H1 (cell line): ENCODE measurements at regions not wholly inside any gene's neighbourhood (a gene's known extent, or its start where the extent isn't known, plus 50 kb on each side); places are given as distances from the start of the nearest gene placed in this dataset.

ENCODE experiments used
- CTCF ChIA-PET: fragments of 300-600 bp; sonication (Branson Sonifier 250); formaldehyde crosslinking; loops from one replicate; lab custom pipeline; 2021; ENCODE audit not compliant: partially characterized antibody; lab: Charles Lee
- POLR2A ChIA-PET: fragments of 300-600 bp; sonication (Branson Sonifier 250); formaldehyde crosslinking; loops from one replicate; lab custom pipeline; 2021; ENCODE audit warnings: inconsistent platforms; ENCODE audit not compliant: partially characterized antibody; lab: Charles Lee
- DNase-seq, 2 experiments: peaks; one replicate each; pipeline versions ENCODE4 v3.0.0 to v3.0.0-alpha.2; 2010 to 2022; ENCODE audit warnings: low spot score in 2 of 2, low read depth in 1 of 2, mixed read lengths in 1 of 2
- FAIRE-seq: peaks from 2 replicates; lab custom pipeline; 2011; peaks lifted over from hg19 to GRCh38; lab: Jason Lieb, UNC
- H2AFZ ChIP-seq: 2 replicates; pipeline ENCODE4 v1.8.1; 2012; ENCODE audit warnings: low read length, inconsistent platforms
- H2AK5ac ChIP-seq: 2 replicates; pipeline ENCODE4 v1.6.1; 2013; ENCODE audit warnings: low read depth, low read length
- H2BK120ac ChIP-seq: replicated peaks from 2 replicates; pipeline ENCODE3; 2013; ENCODE audit warnings: low read depth, low read length, inconsistent platforms
- H2BK12ac ChIP-seq: 2 replicates; pipeline ENCODE4 v1.6.1; 2013; ENCODE audit warnings: low read depth, low read length
- H2BK15ac ChIP-seq: 2 replicates; pipeline ENCODE4 v1.6.1; 2013; ENCODE audit warnings: low read length
- H2BK20ac ChIP-seq: 2 replicates; pipeline ENCODE4 v1.6.1; 2013; ENCODE audit warnings: low read length
- H2BK5ac ChIP-seq: 2 replicates; pipeline ENCODE4 v1.6.1; 2013; ENCODE audit warnings: low read depth, low read length
- H3K14ac ChIP-seq: 2 replicates; pipeline ENCODE4 v1.6.1; 2013; ENCODE audit warnings: inconsistent platforms; ENCODE audit not compliant: insufficient read length
- H3K18ac ChIP-seq: 2 replicates; pipeline ENCODE4 v1.6.1; 2013; ENCODE audit warnings: low read length; ENCODE audit errors: extremely low read depth
- H3K23ac ChIP-seq: 2 replicates; pipeline ENCODE4 v1.6.1; 2013; ENCODE audit warnings: inconsistent platforms; ENCODE audit not compliant: insufficient read length
- H3K23me2 ChIP-seq: 2 replicates; pipeline ENCODE4 v1.6.1; 2013; ENCODE audit warnings: low read depth, low read length
- H3K27ac ChIP-seq: 2 replicates; pipeline ENCODE4 v1.6.1; 2011; ENCODE audit warnings: low read depth, low read length, inconsistent platforms
- H3K27me3 ChIP-seq, 4 experiments: replicated peaks in 1 of 4; 1 replicate in 1 of 4; 2 replicates in 3 of 4; pipeline versions ENCODE4 v1.6.1 to v1.8.1; 2011 to 2013; ENCODE audit warnings: low read length in 3 of 4, mild to moderate bottlenecking in 3 of 4, inconsistent platforms in 2 of 4, mixed read lengths in 2 of 4, moderate library complexity in 1 of 4; ENCODE audit not compliant: control insufficient read depth in 3 of 4, insufficient read depth in 3 of 4; ENCODE audit errors: extremely low read depth in 1 of 4
- H3K36me3 ChIP-seq, 4 experiments: 2 replicates each; pipeline versions ENCODE4 v1.6.1 to v1.8.1; 2011 to 2013; ENCODE audit warnings: mild to moderate bottlenecking in 4 of 4, low read length in 3 of 4, moderate library complexity in 2 of 4, control low read depth in 1 of 4, inconsistent platforms in 1 of 4; ENCODE audit not compliant: insufficient read depth in 4 of 4, control insufficient read depth in 2 of 4
- H3K4ac ChIP-seq: replicated peaks from 2 replicates; pipeline ENCODE3; 2013; ENCODE audit warnings: low read length, low read depth, mixed read lengths, inconsistent platforms; ENCODE audit not compliant: insufficient read length
- H3K4me1 ChIP-seq, 4 experiments: replicated peaks in 1 of 4; 1 replicate in 1 of 4; 2 replicates in 3 of 4; pipeline versions ENCODE4 v1.6.1 to v1.8.1; 2011 to 2013; ENCODE audit warnings: low read length in 3 of 4, inconsistent platforms in 2 of 4, mixed read lengths in 1 of 4; ENCODE audit not compliant: insufficient read depth in 4 of 4, control insufficient read depth in 3 of 4
- H3K4me2 ChIP-seq, 2 experiments: 2 replicates each; pipeline versions ENCODE4 v1.6.1 to v1.8.1; 2011 to 2013; ENCODE audit warnings: low read depth in 2 of 2, low read length in 2 of 2, control low read depth in 1 of 2, inconsistent platforms in 1 of 2, mild to moderate bottlenecking in 1 of 2; ENCODE audit not compliant: insufficient read depth in 1 of 2
- H3K4me3 ChIP-seq, 4 experiments: fragments of 200-600, 300-600 bp in 1 of 4; sonication (generic), shearing (Covaris generic), sonication (Bioruptor Twin) in 1 of 4; 2 replicates each; pipeline versions ENCODE4 v1.5.1 to v1.8.1; 2011 to 2016; ENCODE audit warnings: low read length in 4 of 4, low read depth in 3 of 4, control low read depth in 2 of 4, inconsistent platforms in 2 of 4, mild to moderate bottlenecking in 2 of 4, mixed read lengths in 1 of 4, moderate library complexity in 1 of 4; ENCODE audit not compliant: insufficient read depth in 2 of 4; ENCODE audit errors: extremely low read depth in 1 of 4
- H3K56ac ChIP-seq: replicated peaks from 2 replicates; pipeline ENCODE3; 2013; ENCODE audit warnings: low read depth, mild to moderate bottlenecking, mixed read lengths, low read length, inconsistent platforms; ENCODE audit not compliant: insufficient read length
- H3K79me1 ChIP-seq: 2 replicates; pipeline ENCODE4 v1.6.1; 2013; ENCODE audit warnings: low read depth, low read length, control low read depth
- H3K79me2 ChIP-seq, 2 experiments: 2 replicates each; pipeline versions ENCODE4 v1.6.1 to v1.8.1; 2012 to 2013; ENCODE audit warnings: low read length in 2 of 2, mild to moderate bottlenecking in 2 of 2, inconsistent platforms in 1 of 2; ENCODE audit not compliant: insufficient read depth in 2 of 2, control insufficient read depth in 1 of 2
- H3K9ac ChIP-seq, 4 experiments: replicated peaks in 1 of 4; 1 replicate in 1 of 4; 2 replicates in 3 of 4; pipeline versions ENCODE4 v1.6.1 to v1.8.1; 2011 to 2013; ENCODE audit warnings: low read depth in 3 of 4, low read length in 3 of 4, control low read depth in 2 of 4, mild to moderate bottlenecking in 2 of 4, moderate library complexity in 2 of 4, inconsistent platforms in 1 of 4; ENCODE audit errors: extremely low read depth in 1 of 4
- H3K9me3 ChIP-seq, 2 experiments: 2 replicates each; pipeline versions ENCODE4 v1.6.1 to v1.8.1; 2012 to 2013; ENCODE audit warnings: mild to moderate bottlenecking in 2 of 2, moderate library complexity in 2 of 2, control low read depth in 1 of 2, inconsistent platforms in 1 of 2, low read depth in 1 of 2, low read length in 1 of 2, mixed read lengths in 1 of 2; ENCODE audit not compliant: insufficient read depth in 2 of 2
- H4K20me1 ChIP-seq, 2 experiments: replicated peaks in 1 of 2; 2 replicates each; pipeline versions ENCODE3 to v1.8.1; 2011 to 2013; ENCODE audit warnings: inconsistent platforms in 2 of 2, low read length in 2 of 2, mild to moderate bottlenecking in 1 of 2; ENCODE audit not compliant: insufficient read depth in 2 of 2, control insufficient read depth in 1 of 2
- H4K5ac ChIP-seq: 2 replicates; pipeline ENCODE4 v1.6.1; 2013; ENCODE audit warnings: low read length, low read depth, mixed read lengths, inconsistent platforms; ENCODE audit not compliant: insufficient read length
- H4K8ac ChIP-seq: 2 replicates; pipeline ENCODE4 v1.8.0; 2013; ENCODE audit warnings: mild to moderate bottlenecking, moderate library complexity, low read length, inconsistent platforms; ENCODE audit not compliant: insufficient read depth; ENCODE audit errors: extremely low read depth
- H4K91ac ChIP-seq: replicated peaks from 2 replicates; pipeline ENCODE3; 2013; ENCODE audit warnings: low read length, mixed read lengths, inconsistent platforms; ENCODE audit not compliant: insufficient read length
- BRCA1 ChIP-seq: IDR thresholded peaks from 2 replicates; pipeline ENCODE4 v1.6.1; 2012; ENCODE audit warnings: low read depth, low read length, improper control_type of control experiment
- CHD1 ChIP-seq: IDR thresholded peaks from 2 replicates; pipeline ENCODE4 v1.6.1; 2012; ENCODE audit warnings: low read depth, low read length, improper control_type of control experiment
- GABPA ChIP-seq: IDR thresholded peaks from 2 replicates; pipeline ENCODE4 v1.6.1; 2011; ENCODE audit warnings: mild to moderate bottlenecking, low read length, moderate library complexity, borderline replicate concordance; ENCODE audit not compliant: insufficient read depth
- NRF1 ChIP-seq: IDR thresholded peaks from 2 replicates; pipeline ENCODE4 v1.6.1; 2011; ENCODE audit warnings: mild to moderate bottlenecking, low read depth, low read length, improper control_type of control experiment
- POU5F1 ChIP-seq: IDR thresholded peaks from 2 replicates; pipeline ENCODE4 v1.6.1; 2011; ENCODE audit warnings: low read depth, mild to moderate bottlenecking, low read length, moderate library complexity
- RAD21 ChIP-seq, 2 experiments: IDR thresholded peaks in 1 of 2; conservative IDR thresholded peaks in 1 of 2; 2 replicates each; pipeline ENCODE4 v1.6.1; 2011; ENCODE audit warnings: low read depth in 2 of 2, low read length in 2 of 2, improper control_type of control experiment in 1 of 2, inconsistent platforms in 1 of 2, mild to moderate bottlenecking in 1 of 2, moderate library complexity in 1 of 2
- RNF2 ChIP-seq: fragments of 200-900, 300-1000 bp; sonication (generic); IDR thresholded peaks from 2 replicates; pipeline ENCODE4 v1.7.1; 2016; ENCODE audit warnings: borderline replicate concordance, low read depth, mild to moderate bottlenecking, antibody characterized with exemption, low read length; ENCODE audit not compliant: poor library complexity, severe bottlenecking; ENCODE audit errors: missing control alignments
- SAP30 ChIP-seq: fragments of 300-600 bp; sonication (generic); IDR thresholded peaks from 2 replicates; pipeline ENCODE4 v1.7.1; 2012; ENCODE audit warnings: low read length, moderate library complexity, mild to moderate bottlenecking, inconsistent platforms; ENCODE audit not compliant: insufficient read depth, insufficient replicate concordance
- WGBS, 2 experiments: shearing (Covaris generic) in 1 of 2; methylation state at CpG; one replicate each; pipeline versions ENCODE4 v1.1.6 to v1.1.7; 2013 to 2015; ENCODE audit warnings: low lambda C conversion rate in 2 of 2, mixed read lengths in 2 of 2, inconsistent platforms in 1 of 2, low coverage in 1 of 2, missing lambda C conversion rate in 1 of 2; ENCODE audit not compliant: insufficient replicate concordance in 2 of 2, insufficient coverage in 1 of 2, insufficient read length in 1 of 2; ENCODE audit errors: extremely low coverage in 1 of 2, missing lambda C conversion rate in 1 of 2; 5-methylcytosine and 5-hydroxymethylcytosine counted together
- TF ChIP-seq, protein P1 (sequence below): IDR thresholded peaks from 2 replicates; pipeline ENCODE4 v1.6.1; 2012; ENCODE audit warnings: inconsistent platforms
- TF ChIP-seq, protein P2 (sequence below): IDR thresholded peaks from 2 replicates; pipeline ENCODE4 v1.6.1; 2011; ENCODE audit warnings: low read depth, mild to moderate bottlenecking, low read length; ENCODE audit not compliant: insufficient read depth
- TF ChIP-seq, protein P3 (sequence below): IDR thresholded peaks from 2 replicates; pipeline ENCODE4 v1.6.1; 2012; ENCODE audit warnings: inconsistent platforms

DNA sequence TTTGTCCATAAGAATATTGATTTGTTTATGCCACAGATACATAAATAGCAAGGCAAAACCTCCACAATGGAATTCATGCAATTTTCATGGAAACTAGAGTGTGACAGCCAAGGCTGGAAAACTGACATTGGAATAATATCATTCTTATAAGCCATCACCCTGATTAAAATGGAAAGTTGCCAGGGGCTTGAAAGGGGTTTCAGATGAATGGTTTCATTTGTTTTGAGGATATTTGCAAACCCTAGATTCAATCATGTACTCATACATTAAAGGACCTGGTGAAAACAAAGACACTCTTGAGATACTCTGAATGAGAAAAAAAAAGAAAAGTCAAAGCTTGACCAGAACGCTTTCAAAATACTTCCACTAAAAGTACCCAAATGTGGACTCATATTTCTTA is 205.7 kb downstream of the DIO2 start:
- H3K9ac ChIP-seq: no peak overlapping the region

More for the DNA sequence above, 205.7 kb downstream of the DIO2 start:
- CTCF ChIA-PET: no interaction called here
- DNase-seq: no peak
- H3K4me2 ChIP-seq: no peak overlapping the region
- no peaks in the 10 kb centered on the region for H3K36me3 ChIP-seq
- no peak overlapping the region for H2BK15ac ChIP-seq
- H4K20me1 ChIP-seq: no peaks in the 10 kb centered on the region
- no peak for FAIRE-seq
- H3K18ac ChIP-seq: no peak overlapping the region
- H4K8ac ChIP-seq: no peak overlapping the region
- H3K4me3 ChIP-seq: no peak overlapping the region
- H2BK5ac ChIP-seq: no peak overlapping the region
- no peak overlapping the region for H3K27ac ChIP-seq
- H3K23me2 ChIP-seq: no peaks in the 10 kb centered on the region
- H3K27me3 ChIP-seq: no peaks in the 10 kb centered on the region
- H3K9me3 ChIP-seq: no peaks in the 10 kb centered on the region
- no peak overlapping the region for H2BK120ac ChIP-seq
- no peaks in the 10 kb centered on the region for H3K79me1 ChIP-seq
- H3K23ac ChIP-seq: no peak overlapping the region
- POLR2A ChIA-PET: no interaction called here
- no peak overlapping the region for H2AFZ ChIP-seq
- H3K4me1 ChIP-seq: no peaks in the 10 kb centered on the region
- no peak overlapping the region for H4K5ac ChIP-seq
- WGBS, 2 experiments: 47% methylated on average over 1 of the region's 1 CpG; no CpG with 5 or more reads in 1 of the 2 experiments
- no peak overlapping the region for H3K4ac ChIP-seq
- no peak overlapping the region for H2AK5ac ChIP-seq
- no peak overlapping the region for H3K14ac ChIP-seq
- H3K56ac ChIP-seq: no peak overlapping the region
- no peak for TF ChIP-seq SAP30
- TF ChIP-seq CHD1: no peak
- no peak for TF ChIP-seq GABPA
- TF ChIP-seq, protein P1, sequence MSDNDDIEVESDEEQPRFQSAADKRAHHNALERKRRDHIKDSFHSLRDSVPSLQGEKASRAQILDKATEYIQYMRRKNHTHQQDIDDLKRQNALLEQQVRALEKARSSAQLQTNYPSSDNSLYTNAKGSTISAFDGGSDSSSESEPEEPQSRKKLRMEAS: no peak
- no peak for TF ChIP-seq RAD21 (IDR thresholded peaks at IDR 0.05 in 1 of 2, conservative IDR thresholded peaks at IDR 0.05 in 1 of 2; ENCODE audit: low read depth in 2 of 2, low read length in 2 of 2)
- TF ChIP-seq POU5F1: no peak
- TF ChIP-seq, protein P2, sequence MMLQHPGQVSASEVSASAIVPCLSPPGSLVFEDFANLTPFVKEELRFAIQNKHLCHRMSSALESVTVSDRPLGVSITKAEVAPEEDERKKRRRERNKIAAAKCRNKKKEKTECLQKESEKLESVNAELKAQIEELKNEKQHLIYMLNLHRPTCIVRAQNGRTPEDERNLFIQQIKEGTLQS: no peak
- TF ChIP-seq, protein P3, sequence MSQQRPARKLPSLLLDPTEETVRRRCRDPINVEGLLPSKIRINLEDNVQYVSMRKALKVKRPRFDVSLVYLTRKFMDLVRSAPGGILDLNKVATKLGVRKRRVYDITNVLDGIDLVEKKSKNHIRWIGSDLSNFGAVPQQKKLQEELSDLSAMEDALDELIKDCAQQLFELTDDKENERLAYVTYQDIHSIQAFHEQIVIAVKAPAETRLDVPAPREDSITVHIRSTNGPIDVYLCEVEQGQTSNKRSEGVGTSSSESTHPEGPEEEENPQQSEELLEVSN: no peak
- TF ChIP-seq NRF1: no peak
- TF ChIP-seq BRCA1: no peak
- no peak for TF ChIP-seq RNF2
- no peaks in the 10 kb centered on the region for H3K79me2 ChIP-seq
- H4K91ac ChIP-seq: no peak overlapping the region
- no peak overlapping the region for H2BK20ac ChIP-seq
- no peak overlapping the region for H2BK12ac ChIP-seq
